HCT116 (cell line): ENCODE measurements at regions not wholly inside any gene's neighbourhood (a gene's known extent, or its start where the extent isn't known, plus 50 kb on each side); places are given as distances from the start of the nearest gene placed in this dataset.

Source experiments
- ATAC-seq: fragments of 200-7000 bp; cut with Tn5 transposase; 2 replicates; pipeline ENCODE4 v1.9.1; 2020; ENCODE audit warnings: mild to moderate bottlenecking, moderate library complexity
- BruUV-seq: library from RNA; stranded (reverse); fragments of 400-500 nt; replicated peaks from 2 replicates; lab custom pipeline; 2021; lab: Mats Ljungman, UMichigan
- CTCF ChIA-PET: fragments of 300-600 bp; sonication (Branson Sonifier 250); formaldehyde crosslinking; loops from one replicate; lab custom pipeline; 2021; ENCODE audit warnings: antibody characterized with exemption; lab: Charles Lee
- POLR2A ChIA-PET: fragments of 300-600, 350-600 bp; sonication (Branson Sonifier 250); formaldehyde crosslinking; loops from one replicate; lab custom pipeline; 2021; ENCODE audit warnings: antibody characterized with exemption; lab: Charles Lee
- RAD21 ChIA-PET, 2 experiments: fragments of 300-600 bp; sonication (Branson Sonifier 250); formaldehyde crosslinking; loops; one replicate each; lab custom pipeline; 2023; ENCODE audit warnings: low total read pairs in 2 of 2; ENCODE audit not compliant: uncharacterized antibody in 2 of 2, unreplicated experiment in 2 of 2, low non-redundant PET in 1 of 2; lab: Charles Lee
- DNase-seq: peaks from one replicate; pipeline ENCODE4 v3.0.0-alpha.2; 2010; ENCODE audit warnings: low read depth, low spot score
- H2AFZ ChIP-seq: fragments of 200-600 bp; shearing (Covaris generic), sonication (generic); 2 replicates; pipeline ENCODE4 v1.6.1; 2017; ENCODE audit warnings: low read depth, mixed run types, mixed read lengths, antibody characterized with exemption, low read length; ENCODE audit not compliant: poor library complexity, severe bottlenecking
- H3K27ac ChIP-seq: 2 replicates; pipeline ENCODE4 v1.5.1; 2012; ENCODE audit warnings: low read depth, low read length
- H3K27me3 ChIP-seq: fragments of 200-600 bp; sonication (generic); 2 replicates; pipeline ENCODE4 v1.6.1; 2016; ENCODE audit warnings: mixed run types, low read length, mixed read lengths; ENCODE audit not compliant: insufficient read depth
- H3K36me3 ChIP-seq, 2 experiments: fragments of 200-500 bp in 1 of 2; fragments of 200-600 bp in 1 of 2; sonication (Bioruptor generic) in 1 of 2; sonication (generic) in 1 of 2; 2 replicates each; pipeline versions ENCODE4 v1.5.1 to v1.6.1; 2014 to 2016; ENCODE audit warnings: low read length in 2 of 2, inconsistent platforms in 1 of 2, mixed read lengths in 1 of 2, mixed run types in 1 of 2; ENCODE audit not compliant: insufficient read depth in 2 of 2, control insufficient read depth in 1 of 2
- H3K4me1 ChIP-seq, 2 experiments: fragments of 200-600 bp in 1 of 2; sonication (generic) in 1 of 2; 2 replicates each; pipeline versions ENCODE4 v1.5.1 to v1.6.1; 2012 to 2017; ENCODE audit warnings: low read length in 2 of 2, inconsistent platforms in 1 of 2, mild to moderate bottlenecking in 1 of 2, mixed read lengths in 1 of 2, mixed run types in 1 of 2, moderate library complexity in 1 of 2; ENCODE audit not compliant: insufficient read depth in 2 of 2, control insufficient read depth in 1 of 2
- H3K4me2 ChIP-seq: fragments of 200-600 bp; sonication (generic); 2 replicates; pipeline ENCODE4 v1.6.1; 2017; ENCODE audit warnings: mixed run types, low read length, mixed read lengths
- H3K4me3 ChIP-seq, 2 experiments: fragments of 200-600 bp in 1 of 2; sonication (generic) in 1 of 2; replicated peaks in 1 of 2; 2 replicates each; pipeline ENCODE4 v1.5.1; 2011 to 2016; ENCODE audit warnings: low read length in 2 of 2, control low read depth in 1 of 2, low read depth in 1 of 2, mild to moderate bottlenecking in 1 of 2, mixed read lengths in 1 of 2, mixed run types in 1 of 2
- H3K79me2 ChIP-seq: fragments of 200-600 bp; sonication (generic); 2 replicates; pipeline ENCODE4 v1.6.1; 2017; ENCODE audit warnings: mild to moderate bottlenecking, mixed run types, low read length, moderate library complexity, mixed read lengths; ENCODE audit not compliant: insufficient read depth
- H3K9ac ChIP-seq: fragments of 200-600 bp; sonication (generic); 2 replicates; pipeline ENCODE4 v1.6.1; 2016; ENCODE audit warnings: low read length, mixed read lengths
- H3K9me2 ChIP-seq: fragments of 200-600 bp; sonication (generic), shearing (Covaris generic); 2 replicates; pipeline ENCODE4 v1.6.1; 2017; ENCODE audit warnings: mixed run types, mild to moderate bottlenecking, moderate library complexity; ENCODE audit not compliant: insufficient read depth
- H3K9me3 ChIP-seq, 2 experiments: fragments of 200-500 bp in 1 of 2; fragments of 200-600 bp in 1 of 2; sonication (Bioruptor generic) in 1 of 2; sonication (generic) in 1 of 2; 2 replicates each; pipeline ENCODE4 v1.6.1; 2014 to 2017; ENCODE audit warnings: low read length in 2 of 2, mixed read lengths in 2 of 2, inconsistent platforms in 1 of 2, low read depth in 1 of 2, mild to moderate bottlenecking in 1 of 2, mixed run types in 1 of 2, moderate library complexity in 1 of 2; ENCODE audit not compliant: control insufficient read depth in 1 of 2, insufficient read depth in 1 of 2
- H4K20me1 ChIP-seq: fragments of 200-600 bp; sonication (generic), shearing (Covaris generic); 2 replicates; pipeline ENCODE4 v1.6.1; 2017; ENCODE audit warnings: mixed run types, mild to moderate bottlenecking, moderate library complexity; ENCODE audit not compliant: insufficient read depth
- SIN3A ChIP-seq: IDR thresholded peaks from 2 replicates; pipeline ENCODE4 v1.6.1; 2012; ENCODE audit warnings: low read depth
- intact Hi-C: fragments of 100-400 bp; cut with micrococcal nuclease; formaldehyde crosslinking; loops from 2 replicates; pipeline ENCODE4 v1.10.0; 2022
- TF ChIP-seq, protein P1 (sequence below): IDR thresholded peaks from 2 replicates; pipeline ENCODE4 v1.6.1; 2011; ENCODE audit warnings: mild to moderate bottlenecking, low read length, moderate library complexity; ENCODE audit not compliant: insufficient replicate concordance; ENCODE audit errors: extremely low read depth

DNA sequence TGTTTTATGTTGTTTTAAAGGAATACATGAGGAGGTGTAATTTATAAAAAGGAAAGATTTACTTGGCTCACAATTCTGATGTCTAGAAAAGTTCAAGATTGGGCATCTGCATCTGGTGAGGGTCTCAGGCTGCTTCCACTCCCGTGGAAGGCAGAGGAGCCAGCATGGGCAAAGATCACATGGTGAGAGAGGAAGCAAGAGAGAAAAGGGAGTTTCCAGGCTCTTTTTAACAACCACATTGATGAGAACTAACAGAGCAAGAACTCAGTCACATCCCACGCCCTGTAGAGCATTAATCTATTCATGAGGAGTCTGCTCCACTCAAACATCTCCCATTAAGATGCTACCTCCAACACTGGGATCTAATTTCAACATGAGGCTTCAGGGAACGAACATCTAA lies 1666.3 kb downstream of the HACE1 start:
- no peak for ATAC-seq
- H3K36me3 ChIP-seq: no peaks in the 10 kb centered on the region
- H3K27me3 ChIP-seq: no peaks in the 10 kb centered on the region
- ChIA-PET POLR2A (no interaction called here), CTCF (no interaction called here), RAD21 (no interaction called here)
- no peak overlapping the region for H3K9ac ChIP-seq
- no peaks in the 10 kb centered on the region for H3K9me2 ChIP-seq
- H3K79me2 ChIP-seq: no peaks in the 10 kb centered on the region
- H3K9me3 ChIP-seq: no peaks in the 10 kb centered on the region
- H4K20me1 ChIP-seq: no peaks in the 10 kb centered on the region
- intact Hi-C loops: no loop called here
- H3K27ac ChIP-seq: no peak overlapping the region
- no peak overlapping the region for H3K4me3 ChIP-seq
- no peak overlapping the region for H3K4me2 ChIP-seq
- H3K4me1 ChIP-seq: no peaks in the 10 kb centered on the region
- TF ChIP-seq, protein P1, sequence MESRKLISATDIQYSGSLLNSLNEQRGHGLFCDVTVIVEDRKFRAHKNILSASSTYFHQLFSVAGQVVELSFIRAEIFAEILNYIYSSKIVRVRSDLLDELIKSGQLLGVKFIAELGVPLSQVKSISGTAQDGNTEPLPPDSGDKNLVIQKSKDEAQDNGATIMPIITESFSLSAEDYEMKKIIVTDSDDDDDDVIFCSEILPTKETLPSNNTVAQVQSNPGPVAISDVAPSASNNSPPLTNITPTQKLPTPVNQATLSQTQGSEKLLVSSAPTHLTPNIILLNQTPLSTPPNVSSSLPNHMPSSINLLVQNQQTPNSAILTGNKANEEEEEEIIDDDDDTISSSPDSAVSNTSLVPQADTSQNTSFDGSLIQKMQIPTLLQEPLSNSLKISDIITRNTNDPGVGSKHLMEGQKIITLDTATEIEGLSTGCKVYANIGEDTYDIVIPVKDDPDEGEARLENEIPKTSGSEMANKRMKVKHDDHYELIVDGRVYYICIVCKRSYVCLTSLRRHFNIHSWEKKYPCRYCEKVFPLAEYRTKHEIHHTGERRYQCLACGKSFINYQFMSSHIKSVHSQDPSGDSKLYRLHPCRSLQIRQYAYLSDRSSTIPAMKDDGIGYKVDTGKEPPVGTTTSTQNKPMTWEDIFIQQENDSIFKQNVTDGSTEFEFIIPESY: no peak
- BruUV-seq: no TSS peak
- no peak overlapping the region for H2AFZ ChIP-seq
- no peak for DNase-seq

DNA sequence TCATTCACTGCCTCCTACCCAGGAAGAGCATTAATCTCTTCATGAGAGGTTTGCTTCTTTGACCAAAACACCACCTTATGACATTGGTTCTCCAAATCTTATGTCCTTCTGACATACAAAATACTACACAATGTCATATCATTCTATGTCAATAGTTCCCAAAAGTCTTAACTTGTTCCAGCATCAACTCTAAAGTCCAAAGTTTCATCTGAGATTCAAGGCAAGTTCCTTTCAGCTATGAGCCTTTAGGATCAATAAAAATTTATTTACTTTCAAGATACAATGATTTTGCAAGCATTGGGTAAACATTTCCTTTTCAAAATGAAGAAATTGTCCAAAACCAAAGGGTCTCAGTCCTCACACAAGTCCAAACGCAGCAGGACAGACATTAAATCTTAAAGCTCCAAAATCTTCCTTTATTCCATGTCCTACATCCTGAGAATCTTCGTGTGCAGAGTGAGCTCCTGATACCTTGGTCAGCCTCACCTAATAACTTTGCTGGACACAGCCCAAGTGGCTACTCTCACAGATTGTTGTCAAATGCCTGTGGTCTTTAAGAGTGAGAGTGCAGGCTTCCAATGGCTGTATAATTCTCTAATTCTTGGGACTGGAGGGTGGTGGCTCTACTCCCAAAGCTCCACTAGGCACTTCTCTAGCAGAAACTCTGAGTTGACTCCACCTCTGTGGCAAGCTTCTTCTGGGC lies 1668.2 kb downstream of the HACE1 start:
- no peak overlapping the region for H3K9ac ChIP-seq
- intact Hi-C loops: no loop called here
- no peaks in the 10 kb centered on the region for H3K4me1 ChIP-seq
- no peaks in the 10 kb centered on the region for H3K79me2 ChIP-seq
- H3K27me3 ChIP-seq: no peaks in the 10 kb centered on the region
- no peaks in the 10 kb centered on the region for H3K36me3 ChIP-seq
- H3K9me3 ChIP-seq: no peaks in the 10 kb centered on the region
- RAD21 ChIA-PET: no interaction called here
- no peaks in the 10 kb centered on the region for H4K20me1 ChIP-seq
- no peak overlapping the region for H3K4me3 ChIP-seq
- no peak overlapping the region for H3K4me2 ChIP-seq
- POLR2A ChIA-PET: no interaction called here
- DNase-seq (no peak), ATAC-seq (no peak)
- CTCF ChIA-PET: no interaction called here
- TF ChIP-seq, protein P1: no peak
- no peak for TF ChIP-seq SIN3A
- no peaks in the 10 kb centered on the region for H3K9me2 ChIP-seq
- BruUV-seq: no TSS peak
- no peak overlapping the region for H2AFZ ChIP-seq
- H3K27ac ChIP-seq: no peak overlapping the region
